DND-41 (cell line): ENCODE measurements at regions not wholly inside any gene's neighbourhood (a gene's known extent, or its start where the extent isn't known, plus 50 kb on each side); places are given as distances from the start of the nearest gene placed in this dataset.

ENCODE experiments used
- CTCF ChIP-seq: IDR thresholded peaks from 2 replicates; pipeline ENCODE4 v1.5.1; 2012; ENCODE audit warnings: borderline replicate concordance, low read length, moderate library complexity, mild to moderate bottlenecking; ENCODE audit not compliant: poor library complexity, severe bottlenecking; ENCODE audit errors: extremely low read depth
- EZH2 ChIP-seq: IDR thresholded peaks from 3 replicates; pipeline ENCODE4 v1.6.1; 2012; ENCODE audit warnings: borderline replicate concordance, low read depth, mild to moderate bottlenecking, moderate library complexity, low read length, inconsistent platforms; ENCODE audit not compliant: severe bottlenecking

- no peak for TF ChIP-seq CTCF
- no peak for TF ChIP-seq EZH2
Observed at GRCh38 chr4:67234296-67234695, 311.0 kb downstream of the CENPC start.
